PFSK-1 (cell line): ENCODE measurements at regions not wholly inside any gene's neighbourhood (a gene's known extent, or its start where the extent isn't known, plus 50 kb on each side); places are given as distances from the start of the nearest gene placed in this dataset.

Experiments used
- FOXP2 ChIP-seq: optimal IDR thresholded peaks from 2 replicates; pipeline ENCODE3; 2011; ENCODE audit warnings: borderline replicate concordance, control low read depth, inconsistent platforms; ENCODE audit not compliant: insufficient read depth; ENCODE audit errors: extremely low read length, extremely low read depth
- POLR2AphosphoS5 ChIP-seq: IDR thresholded peaks from 2 replicates; pipeline ENCODE4 v1.6.1; 2012; ENCODE audit warnings: low read depth, mild to moderate bottlenecking, control low read depth, low read length, moderate library complexity
- REST ChIP-seq, 2 experiments: IDR thresholded peaks; 2 replicates each; pipeline versions ENCODE4 v1.6.1 to v1.8.0; 2011 to 2012; ENCODE audit warnings: low read depth in 2 of 2, low read length in 2 of 2, control low read depth in 1 of 2, inconsistent platforms in 1 of 2, mild to moderate bottlenecking in 1 of 2, moderate library complexity in 1 of 2; ENCODE audit not compliant: insufficient read depth in 1 of 2
- SIN3A ChIP-seq: IDR thresholded peaks from 2 replicates; pipeline ENCODE4 v1.6.1; 2012; ENCODE audit warnings: mild to moderate bottlenecking, low read length, moderate library complexity, borderline replicate concordance; ENCODE audit not compliant: insufficient read depth
- TAF1 ChIP-seq: IDR thresholded peaks from 2 replicates; pipeline ENCODE4 v1.6.1; 2012; ENCODE audit warnings: low read length, control low read depth, borderline replicate concordance; ENCODE audit not compliant: insufficient read depth

- no peak for TF ChIP-seq SIN3A
- no peak for TF ChIP-seq REST (IDR thresholded peaks at IDR 0.05; ENCODE audit: insufficient read depth in 1 of 2, low read depth in 2 of 2, low read length in 2 of 2)
- no peak for TF ChIP-seq FOXP2
- TF ChIP-seq POLR2AphosphoS5, result no peak
- TF ChIP-seq TAF1, result no peak
Observed at GRCh38 chr12:91339106-91339505, 156.5 kb upstream of the DCN start.

- TF ChIP-seq POLR2AphosphoS5, result no peak
- TF ChIP-seq REST (IDR thresholded peaks at IDR 0.05; ENCODE audit: insufficient read depth in 1 of 2, low read depth in 2 of 2, low read length in 2 of 2), result no peak
- TF ChIP-seq FOXP2, result no peak
- TF ChIP-seq SIN3A, result no peak
- no peak for TF ChIP-seq TAF1
Observed at GRCh38 chr12:91335699-91336098, 153.1 kb upstream of the DCN start.

DNA sequence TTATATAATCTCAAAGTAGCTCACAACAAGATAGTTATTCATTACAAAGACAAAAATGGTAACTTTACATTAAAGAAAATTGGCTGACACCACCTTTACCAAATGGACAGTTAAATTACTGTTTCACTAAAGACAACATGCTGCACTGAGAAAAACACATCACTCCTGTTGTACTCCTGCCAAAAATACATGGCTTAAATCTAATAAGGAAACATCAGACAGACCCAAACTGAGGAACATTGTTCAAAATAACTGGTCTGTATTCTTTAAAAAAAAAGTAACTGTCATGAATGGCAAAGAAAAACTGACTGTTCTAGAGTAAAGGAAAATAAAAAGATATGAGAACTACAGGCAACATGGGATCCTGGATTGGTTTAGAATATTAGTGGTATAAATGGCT is 151.3 kb upstream of the DCN start:
- TF ChIP-seq TAF1 (no peak), POLR2AphosphoS5 (no peak), REST (IDR thresholded peaks at IDR 0.05; ENCODE audit: insufficient read depth in 1 of 2, low read depth in 2 of 2, low read length in 2 of 2) (no peak), SIN3A (no peak), FOXP2 (no peak)

DNA sequence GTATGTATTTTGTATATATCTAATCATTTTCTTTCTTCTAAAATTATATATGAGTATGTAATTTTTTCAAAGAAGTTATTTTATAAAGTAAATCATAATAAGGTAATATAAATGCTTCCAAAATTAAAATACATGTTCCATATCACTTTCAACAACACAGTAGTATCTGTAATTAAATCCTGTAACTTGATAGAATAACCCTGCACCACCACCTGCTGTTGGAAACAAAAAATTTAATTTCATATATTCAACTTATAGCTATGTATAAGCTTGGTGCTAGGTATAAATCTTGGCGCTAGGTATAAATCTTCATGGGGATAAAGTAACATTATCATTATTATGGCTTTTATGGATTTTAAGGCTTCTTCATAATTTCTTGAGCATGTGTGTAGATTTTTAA is 149.7 kb upstream of the DCN start:
- TF ChIP-seq REST (IDR thresholded peaks at IDR 0.05; ENCODE audit: insufficient read depth in 1 of 2, low read depth in 2 of 2, low read length in 2 of 2), result no peak
- no peak for TF ChIP-seq FOXP2
- no peak for TF ChIP-seq TAF1
- no peak for TF ChIP-seq SIN3A
- no peak for TF ChIP-seq POLR2AphosphoS5

GRCh38 chr12:91331371-91331770 is 148.8 kb upstream of the DCN start:
- TF ChIP-seq FOXP2 (no peak), REST (IDR thresholded peaks at IDR 0.05; ENCODE audit: insufficient read depth in 1 of 2, low read depth in 2 of 2, low read length in 2 of 2) (no peak), SIN3A (no peak), POLR2AphosphoS5 (no peak), TAF1 (no peak)
